ENCODE measurements at regions not wholly inside any gene's neighbourhood (a gene's known extent, or its start where the extent isn't known, plus 50 kb on each side); places are given as distances from the start of the nearest gene placed in this dataset.

GRCh38 chr21:25024639-25025038 is 582.6 kb downstream of the MRPL39 start:
- no peak for DNase-seq (ENCODE audit: low spot score)

GRCh38 chr21:25005388-25005787 is 601.9 kb downstream of the MRPL39 start:
- DNase-seq (ENCODE audit: low spot score): no peak

- DNase-seq (ENCODE audit: low spot score): no peak
These were observed 604.6 kb downstream of the MRPL39 start for GRCh38 chr21:25002676-25003075.

GRCh38 chr21:24995216-24995615 is 612.1 kb downstream of the MRPL39 start:
- DNase-seq (ENCODE audit: low spot score): no peak

- DNase-seq (ENCODE audit: low spot score): no peak
These were observed 612.6 kb downstream of the MRPL39 start for GRCh38 chr21:24994717-24995116.

- DNase-seq (ENCODE audit: low spot score): no peak
These were observed 617.8 kb downstream of the MRPL39 start for GRCh38 chr21:24989516-24989915.

GRCh38 chr21:24988941-24989340 is 618.3 kb downstream of the MRPL39 start:
- no peak for DNase-seq (ENCODE audit: low spot score)

GRCh38 chr21:24976238-24976637 is 631.0 kb downstream of the MRPL39 start:
- DNase-seq (ENCODE audit: low spot score): no peak

- DNase-seq (ENCODE audit: low spot score): no peak
These were observed 638.2 kb downstream of the MRPL39 start for GRCh38 chr21:24969068-24969467.

GRCh38 chr21:24955275-24955961 is 651.9 kb downstream of the MRPL39 start:
- DNase-seq (ENCODE audit: low spot score): peak; percentile 70

- no peak for DNase-seq (ENCODE audit: low spot score)
These were observed 659.1 kb downstream of the MRPL39 start for GRCh38 chr21:24948186-24948585.

- DNase-seq (ENCODE audit: low spot score): no peak
These were observed 661.4 kb downstream of the MRPL39 start for GRCh38 chr21:24945910-24946309.

- peak; percentile 5 for DNase-seq (ENCODE audit: low spot score)
These were observed 665.7 kb downstream of the MRPL39 start for GRCh38 chr21:24941316-24942185.

GRCh38 chr21:24939291-24939690 is 668.0 kb downstream of the MRPL39 start:
- no peak for DNase-seq (ENCODE audit: low spot score)

- DNase-seq (ENCODE audit: low spot score): no peak
These were observed 668.7 kb downstream of the MRPL39 start for GRCh38 chr21:24938573-24938972.

GRCh38 chr21:24935991-24936390 is 671.3 kb downstream of the MRPL39 start:
- no peak for DNase-seq (ENCODE audit: low spot score)

- DNase-seq (ENCODE audit: low spot score): no peak
These were observed 696.7 kb downstream of the MRPL39 start for GRCh38 chr21:24910591-24910990.

- no peak for DNase-seq (ENCODE audit: low spot score)
These were observed 703.2 kb downstream of the MRPL39 start for GRCh38 chr21:24903994-24904635.

- DNase-seq (ENCODE audit: low spot score): no peak
These were observed 708.1 kb downstream of the MRPL39 start for GRCh38 chr21:24899138-24899537.

GRCh38 chr21:24897883-24898282 is 709.4 kb downstream of the MRPL39 start:
- DNase-seq (ENCODE audit: low spot score): no peak

- no peak for DNase-seq (ENCODE audit: low spot score)
These were observed 710.6 kb downstream of the MRPL39 start for GRCh38 chr21:24896735-24897124.

GRCh38 chr21:24895885-24896734 is 711.2 kb downstream of the MRPL39 start:
- DNase-seq (ENCODE audit: low spot score): peak; percentile 20
